ENCODE measurements at regions not wholly inside any gene's neighbourhood (a gene's known extent, or its start where the extent isn't known, plus 50 kb on each side); places are given as distances from the start of the nearest gene placed in this dataset.

- DNase-seq (ENCODE audit: low read depth): no peak
- no peak overlapping the region for H3K4me3 ChIP-seq (ENCODE audit: low read depth, low read length)
- TF ChIP-seq CTCF (conservative IDR thresholded peaks at IDR 0.05; ENCODE audit: low read depth, low read length): no peak
Measured at GRCh38 chr14:30264161-30264560, 294.8 kb upstream of the G2E3 start.

- DNase-seq (ENCODE audit: low read depth): no peak
- H3K4me3 ChIP-seq (ENCODE audit: low read depth, low read length): no peak overlapping the region
- no peak for TF ChIP-seq CTCF (conservative IDR thresholded peaks at IDR 0.05; ENCODE audit: low read depth, low read length)
Measured at GRCh38 chr14:30266290-30266689, 292.7 kb upstream of the G2E3 start.

GRCh38 chr14:30267141-30267540 is 291.8 kb upstream of the G2E3 start:
- no peak for TF ChIP-seq CTCF (conservative IDR thresholded peaks at IDR 0.05; ENCODE audit: low read depth, low read length)
- H3K4me3 ChIP-seq (ENCODE audit: low read depth, low read length): no peak overlapping the region
- peak; percentile 41 for DNase-seq (ENCODE audit: low read depth)

GRCh38 chr14:30270200-30271161 is 288.5 kb upstream of the G2E3 start:
- TF ChIP-seq CTCF (conservative IDR thresholded peaks at IDR 0.05; ENCODE audit: low read depth, low read length): peak; percentile 98
- H3K4me3 ChIP-seq (ENCODE audit: low read depth, low read length): peak overlapping the region; percentile 54

GRCh38 chr14:30271811-30272323 is 287.1 kb upstream of the G2E3 start:
- no peak for DNase-seq (ENCODE audit: low read depth)
- no peak overlapping the region for H3K4me3 ChIP-seq (ENCODE audit: low read depth, low read length)
- no peak for TF ChIP-seq CTCF (conservative IDR thresholded peaks at IDR 0.05; ENCODE audit: low read depth, low read length)

More at GRCh38 chr14:30270200-30271161, 288.5 kb upstream of the G2E3 start:
- DNase-seq (ENCODE audit: low read depth): peak; percentile 92

DNA sequence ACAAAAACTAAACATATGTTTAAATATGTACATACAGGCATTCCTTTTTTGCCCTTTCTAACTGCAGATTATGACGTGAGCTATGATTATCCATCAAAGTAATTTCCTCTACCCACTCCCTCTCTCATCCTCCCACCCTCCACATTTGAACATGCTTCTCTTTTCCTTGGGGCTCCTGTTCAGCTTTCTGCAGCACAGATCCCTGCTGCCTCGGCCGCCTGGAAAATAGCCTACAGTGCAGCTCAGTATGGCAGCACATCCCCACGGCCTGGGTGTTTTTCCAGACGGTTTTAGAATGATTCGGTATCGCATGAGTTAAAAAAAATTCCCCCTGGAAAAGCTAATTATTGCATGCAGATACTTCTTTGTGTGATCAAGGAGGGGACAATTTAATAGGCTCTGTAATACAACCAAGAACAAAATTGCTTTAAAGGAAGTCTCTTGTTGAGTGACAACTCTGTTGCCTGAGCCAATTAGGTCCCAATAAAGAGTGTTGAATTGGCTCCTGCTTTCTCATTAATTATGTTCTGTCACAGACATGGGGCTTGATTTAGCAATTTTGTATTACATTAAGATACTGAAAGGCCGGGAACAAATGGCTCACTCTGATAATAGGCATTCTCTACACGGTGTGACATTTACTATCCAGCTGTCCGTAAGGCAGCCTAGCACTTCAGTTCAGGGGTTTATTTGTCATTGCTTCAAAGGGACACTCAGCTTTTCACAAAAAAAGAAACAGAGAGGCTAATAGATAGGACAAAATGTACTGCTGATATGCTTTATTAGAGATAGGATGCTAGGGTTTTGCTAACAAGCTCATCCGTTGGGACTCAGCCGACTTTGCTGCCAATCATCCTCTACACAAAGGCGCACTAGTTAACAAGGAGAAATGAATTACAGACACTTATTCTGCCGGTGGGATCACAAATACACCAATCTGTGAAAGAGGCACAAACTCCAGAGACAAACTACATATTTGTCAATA is 285.8 kb upstream of the G2E3 start:
- TF ChIP-seq CTCF (conservative IDR thresholded peaks at IDR 0.05; ENCODE audit: low read depth, low read length): no peak
- no peak for DNase-seq (ENCODE audit: low read depth)
- no peak overlapping the region for H3K4me3 ChIP-seq (ENCODE audit: low read depth, low read length)

Data from choroid plexus epithelial cell (primary cell).